PC-3 (cell line): ENCODE measurements at regions not wholly inside any gene's neighbourhood (a gene's known extent, or its start where the extent isn't known, plus 50 kb on each side); places are given as distances from the start of the nearest gene placed in this dataset.

Source experiments
- ATAC-seq: fragments of 200-7000 bp; cut with Tn5 transposase; 2 replicates; pipeline ENCODE4 v1.9.1; 2020; ENCODE audit warnings: mild to moderate bottlenecking, moderate library complexity
- BruUV-seq: library from RNA; stranded (reverse); fragments of 400-500 nt; replicated peaks from 2 replicates; lab custom pipeline; 2021; lab: Mats Ljungman, UMichigan
- CTCF ChIA-PET: fragments of 300-600 bp; sonication (Branson Sonifier 250); formaldehyde crosslinking; loops from one replicate; lab custom pipeline; 2022; ENCODE audit warnings: antibody characterized with exemption; lab: Charles Lee
- POLR2A ChIA-PET: fragments of 300-600 bp; sonication (Branson Sonifier 250); formaldehyde crosslinking; loops from one replicate; lab custom pipeline; 2022; ENCODE audit warnings: antibody characterized with exemption; ENCODE audit not compliant: unreplicated experiment; lab: Charles Lee
- DNase-seq: peaks from one replicate; pipeline ENCODE4 v3.0.0-alpha.2; 2015
- H2AFZ ChIP-seq: fragments of 300-600 bp; sonication (generic); 2 replicates; pipeline ENCODE4 v1.6.0; 2016; ENCODE audit warnings: antibody characterized with exemption, low read length
- H3F3A ChIP-seq: fragments of 300-600 bp; sonication (generic); one replicate; pipeline ENCODE4 v1.6.0; 2017; ENCODE audit warnings: antibody characterized with exemption, low read length, control low read depth, mild to moderate bottlenecking; ENCODE audit not compliant: unreplicated experiment
- H3K27ac ChIP-seq: fragments of 300-600 bp; sonication (generic); 2 replicates; pipeline ENCODE4 v1.5.1; 2016; ENCODE audit warnings: mild to moderate bottlenecking, low read length
- H3K27me3 ChIP-seq: fragments of 300-600 bp; sonication (generic); 2 replicates; pipeline ENCODE4 v1.6.1; 2016; ENCODE audit warnings: low read length, mixed read lengths
- H3K36me3 ChIP-seq: fragments of 300-600 bp; sonication (generic); 2 replicates; pipeline ENCODE4 v1.6.1; 2016; ENCODE audit warnings: low read depth, mixed run types, low read length, mixed read lengths
- H3K4me1 ChIP-seq: fragments of 300-600 bp; sonication (generic); 2 replicates; pipeline ENCODE4 v1.5.1; 2016; ENCODE audit warnings: low read length; ENCODE audit not compliant: insufficient read depth
- H3K4me2 ChIP-seq: fragments of 300-600 bp; sonication (generic); 2 replicates; pipeline ENCODE4 v1.6.0; 2016; ENCODE audit warnings: low read length
- H3K4me3 ChIP-seq: fragments of 300-600 bp; sonication (generic); 2 replicates; pipeline ENCODE4 v1.5.1; 2016; ENCODE audit warnings: mild to moderate bottlenecking, low read length, mixed read lengths
- H3K79me2 ChIP-seq: fragments of 300-600 bp; sonication (generic); 2 replicates; pipeline ENCODE4 v1.6.1; 2017; ENCODE audit warnings: low read length, mixed read lengths
- H3K9ac ChIP-seq: fragments of 300-600 bp; sonication (generic); 2 replicates; pipeline ENCODE4 v1.6.0; 2016; ENCODE audit warnings: mild to moderate bottlenecking, low read length
- H3K9me2 ChIP-seq: fragments of 300-600 bp; sonication (generic); replicated peaks from 2 replicates; pipeline ENCODE4 v1.6.1; 2016; ENCODE audit warnings: mixed run types, low read length, mixed read lengths
- H3K9me3 ChIP-seq: fragments of 300-600 bp; sonication (generic); 2 replicates; pipeline ENCODE4 v1.6.1; 2016; ENCODE audit warnings: low read length, mixed read lengths
- H4K20me1 ChIP-seq: fragments of 300-600 bp; sonication (generic); 2 replicates; pipeline ENCODE4 v1.6.1; 2016; ENCODE audit warnings: low read length, mixed read lengths
- EZH2 ChIP-seq: fragments of 300-600 bp; sonication (generic); IDR thresholded peaks from one replicate; pipeline ENCODE4 v1.6.1; 2017; ENCODE audit warnings: antibody characterized with exemption, mild to moderate bottlenecking, low read length; ENCODE audit not compliant: unreplicated experiment
- EZH2phosphoT487 ChIP-seq: fragments of 300-600 bp; sonication (generic); IDR thresholded peaks from 2 replicates; pipeline ENCODE4 v1.6.1; 2018; ENCODE audit warnings: mild to moderate bottlenecking, antibody characterized with exemption, low read length, borderline replicate concordance
- intact Hi-C: fragments of 100-400 bp; cut with micrococcal nuclease; formaldehyde crosslinking; loops from 2 replicates; pipeline ENCODE4 v1.9.0; 2023
- TF ChIP-seq, protein P1 (sequence below): fragments of 300-600 bp; sonication (generic); conservative IDR thresholded peaks from 2 replicates; pipeline ENCODE4 v1.5.1; 2017; ENCODE audit warnings: antibody characterized with exemption, low read depth, mild to moderate bottlenecking, low read length

DNA sequence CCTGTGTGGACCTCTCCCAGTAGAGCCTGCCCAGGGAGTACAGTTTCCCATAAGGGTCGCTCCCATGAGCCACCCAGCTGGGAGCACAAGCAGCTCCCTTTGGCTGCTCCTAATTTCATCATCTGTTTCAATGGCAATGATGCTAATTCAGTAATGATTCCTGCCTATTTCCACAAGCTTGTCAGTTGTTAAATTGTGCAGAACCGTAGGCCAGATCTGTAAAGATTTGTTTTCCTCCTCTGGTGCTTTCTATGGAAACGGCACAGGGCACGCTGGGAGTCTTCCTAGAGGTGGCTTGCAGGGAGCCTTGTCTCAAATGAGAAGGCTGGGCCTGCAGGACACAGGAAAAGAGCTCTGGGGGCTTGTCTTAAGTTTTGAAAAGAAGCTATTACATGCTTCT is 223.7 kb downstream of the CBLN1 start:
- BruUV-seq, result no TSS peak
- Histone ChIP-seq H3K9me2 (no peaks in the 10 kb centered on the region), H3K9me3 (no peaks in the 10 kb centered on the region), H3F3A (no peaks in the 10 kb centered on the region), H4K20me1 (no peaks in the 10 kb centered on the region), H3K4me3 (no peak overlapping the region), H3K27me3 (peaks cover 25% of the 10 kb centered on the region), H3K9ac (no peak overlapping the region), H3K4me2 (no peak overlapping the region), H3K36me3 (no peaks in the 10 kb centered on the region), H3K27ac (no peak overlapping the region), H3K79me2 (no peaks in the 10 kb centered on the region), H3K4me1 (no peaks in the 10 kb centered on the region), H2AFZ (no peak overlapping the region)
- no peak for ATAC-seq
- intact Hi-C loops, result no loop called here
- POLR2A ChIA-PET, result no interaction called here
- CTCF ChIA-PET, result no interaction called here
- TF ChIP-seq EZH2phosphoT487 (no peak), EZH2 (no peak)
- TF ChIP-seq, protein P1, sequence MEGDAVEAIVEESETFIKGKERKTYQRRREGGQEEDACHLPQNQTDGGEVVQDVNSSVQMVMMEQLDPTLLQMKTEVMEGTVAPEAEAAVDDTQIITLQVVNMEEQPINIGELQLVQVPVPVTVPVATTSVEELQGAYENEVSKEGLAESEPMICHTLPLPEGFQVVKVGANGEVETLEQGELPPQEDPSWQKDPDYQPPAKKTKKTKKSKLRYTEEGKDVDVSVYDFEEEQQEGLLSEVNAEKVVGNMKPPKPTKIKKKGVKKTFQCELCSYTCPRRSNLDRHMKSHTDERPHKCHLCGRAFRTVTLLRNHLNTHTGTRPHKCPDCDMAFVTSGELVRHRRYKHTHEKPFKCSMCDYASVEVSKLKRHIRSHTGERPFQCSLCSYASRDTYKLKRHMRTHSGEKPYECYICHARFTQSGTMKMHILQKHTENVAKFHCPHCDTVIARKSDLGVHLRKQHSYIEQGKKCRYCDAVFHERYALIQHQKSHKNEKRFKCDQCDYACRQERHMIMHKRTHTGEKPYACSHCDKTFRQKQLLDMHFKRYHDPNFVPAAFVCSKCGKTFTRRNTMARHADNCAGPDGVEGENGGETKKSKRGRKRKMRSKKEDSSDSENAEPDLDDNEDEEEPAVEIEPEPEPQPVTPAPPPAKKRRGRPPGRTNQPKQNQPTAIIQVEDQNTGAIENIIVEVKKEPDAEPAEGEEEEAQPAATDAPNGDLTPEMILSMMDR, result no peak
- no peak for DNase-seq

DNA sequence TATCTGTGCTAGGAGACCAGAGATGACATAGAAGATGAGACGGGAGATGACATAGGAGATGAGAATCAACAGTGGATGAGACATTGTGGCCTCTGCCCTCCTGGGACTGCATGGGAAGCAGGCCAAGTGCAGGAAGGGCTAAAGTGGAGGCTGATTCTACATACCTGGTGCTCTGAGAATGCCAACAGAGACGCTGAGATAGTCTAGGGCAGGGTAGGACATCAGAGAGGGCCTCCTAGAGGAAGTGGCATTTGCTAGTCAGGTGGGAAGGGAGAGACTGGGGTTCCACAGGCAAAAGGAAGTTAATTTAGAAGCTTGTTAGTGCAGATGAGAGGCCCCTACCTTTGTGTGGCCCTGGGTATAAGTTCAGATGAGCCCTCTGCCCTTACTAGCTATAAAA is 224.2 kb downstream of the CBLN1 start:
- Histone ChIP-seq H3K36me3 (no peaks in the 10 kb centered on the region), H3F3A (no peaks in the 10 kb centered on the region), H3K27me3 (peaks cover 23% of the 10 kb centered on the region), H3K4me3 (no peak overlapping the region), H3K4me2 (no peak overlapping the region), H3K9ac (no peak overlapping the region), H3K79me2 (no peaks in the 10 kb centered on the region), H4K20me1 (no peaks in the 10 kb centered on the region), H3K9me2 (no peaks in the 10 kb centered on the region), H3K27ac (no peak overlapping the region), H3K4me1 (no peaks in the 10 kb centered on the region), H2AFZ (no peak overlapping the region), H3K9me3 (no peaks in the 10 kb centered on the region)
- CTCF ChIA-PET, result no interaction called here
- ATAC-seq (no peak), DNase-seq (no peak)
- POLR2A ChIA-PET, result no interaction called here
- intact Hi-C loops, result no loop called here
- TF ChIP-seq EZH2phosphoT487 (no peak), EZH2 (no peak)
- TF ChIP-seq, protein P1, result no peak
- BruUV-seq, result no TSS peak

DNA sequence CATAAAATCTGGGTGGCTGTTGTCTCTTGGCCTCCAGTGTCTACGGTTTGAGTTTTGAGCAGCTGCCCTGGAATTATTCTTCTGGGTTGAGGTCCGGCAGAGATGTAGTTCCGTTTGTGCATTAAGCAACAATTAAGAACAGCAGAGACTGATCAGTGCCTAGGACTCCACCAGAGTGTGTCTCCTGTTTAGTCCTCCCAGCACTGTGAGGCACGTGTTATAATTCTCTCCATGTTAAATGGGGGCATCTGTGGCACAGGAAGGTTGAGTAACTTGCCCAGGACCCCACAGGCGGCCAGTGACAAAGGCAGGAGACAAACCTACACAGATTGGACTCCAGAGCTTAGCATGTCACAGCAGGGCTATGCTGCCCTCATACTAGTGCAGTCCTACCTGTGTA is 225.1 kb downstream of the CBLN1 start:
- intact Hi-C loops, result no loop called here
- no peaks in the 10 kb centered on the region for H3K9me2 ChIP-seq
- POLR2A ChIA-PET, result no interaction called here

More for the DNA sequence above, 225.1 kb downstream of the CBLN1 start:
- Histone ChIP-seq H3K36me3 (no peaks in the 10 kb centered on the region), H2AFZ (no peak overlapping the region), H3K4me3 (no peak overlapping the region), H3F3A (no peaks in the 10 kb centered on the region), H3K79me2 (no peaks in the 10 kb centered on the region), H3K27ac (no peak overlapping the region), H3K4me2 (no peak overlapping the region), H3K4me1 (no peaks in the 10 kb centered on the region), H3K27me3 (peaks cover 23% of the 10 kb centered on the region), H3K9ac (no peak overlapping the region), H3K9me3 (no peaks in the 10 kb centered on the region), H4K20me1 (no peaks in the 10 kb centered on the region)
- ATAC-seq, result no peak
- CTCF ChIA-PET, result no interaction called here
- BruUV-seq, result no TSS peak
- TF ChIP-seq EZH2 (no peak), EZH2phosphoT487 (no peak)
- TF ChIP-seq, protein P1, result no peak
- DNase-seq, result no peak
